Subcutaneous abdominal adipose tissue (tissue), 5 donors: ENCODE measurements at regions not wholly inside any gene's neighbourhood (a gene's known extent, or its start where the extent isn't known, plus 50 kb on each side); places are given as distances from the start of the nearest gene placed in this dataset.
A peak's percentile ranks its signal among the peaks of the same experiment; 100 is the strongest.

Experiments used
- H3K27ac ChIP-seq: one replicate; pipeline ENCODE4 v1.7.0; 2013; ENCODE audit warnings: low read depth, mild to moderate bottlenecking, inconsistent platforms, low read length, moderate library complexity
- H3K27me3 ChIP-seq, 5 donors: one replicate each; pipeline ENCODE4 v1.7.0; 2013; ENCODE audit warnings: low read length in 5 of 5, inconsistent platforms in 1 of 5; ENCODE audit not compliant: control insufficient read depth in 5 of 5, insufficient read depth in 4 of 5
- H3K36me3 ChIP-seq, 5 donors: one replicate each; pipeline ENCODE4 v1.7.0; 2013; ENCODE audit warnings: low read length in 5 of 5; ENCODE audit not compliant: control insufficient read depth in 5 of 5, insufficient read depth in 5 of 5
- H3K4me1 ChIP-seq, 5 donors: one replicate each; pipeline ENCODE4 v1.7.0; 2013; ENCODE audit warnings: low read length in 5 of 5, mild to moderate bottlenecking in 3 of 5, moderate library complexity in 1 of 5; ENCODE audit not compliant: control insufficient read depth in 5 of 5, insufficient read depth in 5 of 5
- H3K4me3 ChIP-seq, 5 donors: one replicate each; pipeline ENCODE4 v1.7.0; 2013; ENCODE audit warnings: low read length in 5 of 5, low read depth in 1 of 5
- H3K9ac ChIP-seq, 5 donors: one replicate each; pipeline ENCODE4 v1.7.0; 2013; ENCODE audit warnings: low read length in 5 of 5, mild to moderate bottlenecking in 4 of 5, moderate library complexity in 3 of 5
- H3K9me3 ChIP-seq, 5 donors: one replicate each; pipeline ENCODE4 v1.7.0; 2013; ENCODE audit warnings: low read length in 5 of 5; ENCODE audit not compliant: control insufficient read depth in 5 of 5
- donor health status: healthy.
- donor health status: healthy.
- donor health status: healthy.
- donor health status: healthy.
- donor health status: healthy.

- Histone ChIP-seq H3K36me3 (no peaks in the 10 kb centered on the region), H3K27me3 (no peaks in the 10 kb centered on the region), H3K4me3 (no peak overlapping the region), H3K27ac (no peak overlapping the region), H3K4me1 (no peaks in the 10 kb centered on the region), H3K9me3 (no peaks in the 10 kb centered on the region), H3K9ac (no peak overlapping the region)
Measured at GRCh38 chr1:72704841-72705477, 422.6 kb upstream of the NEGR1 start.

- Histone ChIP-seq H3K9ac (no peak overlapping the region), H3K27ac (no peak overlapping the region), H3K27me3 (no peaks in the 10 kb centered on the region), H3K9me3 (peaks cover 0 to 22% (median 10%) of the 10 kb centered on the region in 5 donors), H3K4me3 (no peak overlapping the region), H3K36me3 (no peaks in the 10 kb centered on the region), H3K4me1 (no peaks in the 10 kb centered on the region)
Measured at GRCh38 chr1:72697410-72697809, 415.1 kb upstream of the NEGR1 start.

- peak overlapping the region in 1 of 5 donors; percentile 9 for H3K4me3 ChIP-seq
- no peaks in the 10 kb centered on the region for H3K36me3 ChIP-seq
- H3K27ac ChIP-seq: no peak overlapping the region
- H3K27me3 ChIP-seq: no peaks in the 10 kb centered on the region
- H3K4me1 ChIP-seq: no peaks in the 10 kb centered on the region
- peaks cover 0 to 46% (median 13%) of the 10 kb centered on the region in 5 donors for H3K9me3 ChIP-seq
- H3K9ac ChIP-seq: no peak overlapping the region
Measured at GRCh38 chr1:72693899-72694298, 411.6 kb upstream of the NEGR1 start.

GRCh38 chr1:72693376-72693775 lies 411.0 kb upstream of the NEGR1 start:
- no peaks in the 10 kb centered on the region for H3K27me3 ChIP-seq
- no peak overlapping the region for H3K27ac ChIP-seq
- no peaks in the 10 kb centered on the region for H3K36me3 ChIP-seq
- peaks cover 0 to 49% (median 13%) of the 10 kb centered on the region in 5 donors for H3K9me3 ChIP-seq
- H3K9ac ChIP-seq: no peak overlapping the region
- H3K4me1 ChIP-seq: no peaks in the 10 kb centered on the region
- H3K4me3 ChIP-seq: no peak overlapping the region

- H3K4me1 ChIP-seq: no peaks in the 10 kb centered on the region
- H3K27ac ChIP-seq: no peak overlapping the region
- H3K9ac ChIP-seq: no peak overlapping the region
- H3K27me3 ChIP-seq: no peaks in the 10 kb centered on the region
- H3K9me3 ChIP-seq: peaks cover 0 to 52% (median 13%) of the 10 kb centered on the region in 5 donors
- H3K4me3 ChIP-seq: peak overlapping the region in 1 of 5 donors; percentile 3
- H3K36me3 ChIP-seq: no peaks in the 10 kb centered on the region
Measured at GRCh38 chr1:72690871-72691270, 408.5 kb upstream of the NEGR1 start.

GRCh38 chr1:72678683-72679082 lies 396.3 kb upstream of the NEGR1 start:
- peaks cover 0 to 3% (median 0%) of the 10 kb centered on the region in 5 donors for H3K9me3 ChIP-seq
- no peaks in the 10 kb centered on the region for H3K36me3 ChIP-seq
- no peak overlapping the region for H3K4me3 ChIP-seq
- no peaks in the 10 kb centered on the region for H3K4me1 ChIP-seq
- H3K27ac ChIP-seq: no peak overlapping the region
- H3K9ac ChIP-seq: no peak overlapping the region
- no peaks in the 10 kb centered on the region for H3K27me3 ChIP-seq

GRCh38 chr1:72670902-72671301 lies 388.6 kb upstream of the NEGR1 start:
- Histone ChIP-seq H3K27ac (no peak overlapping the region), H3K27me3 (no peaks in the 10 kb centered on the region), H3K9ac (no peak overlapping the region), H3K4me3 (no peak overlapping the region), H3K9me3 (no peaks in the 10 kb centered on the region), H3K4me1 (no peaks in the 10 kb centered on the region), H3K36me3 (no peaks in the 10 kb centered on the region)

GRCh38 chr1:72662918-72663317 lies 380.6 kb upstream of the NEGR1 start:
- no peaks in the 10 kb centered on the region for H3K27me3 ChIP-seq
- H3K4me1 ChIP-seq: no peaks in the 10 kb centered on the region
- H3K4me3 ChIP-seq: no peak overlapping the region
- H3K9me3 ChIP-seq: no peaks in the 10 kb centered on the region
- H3K9ac ChIP-seq: no peak overlapping the region
- H3K27ac ChIP-seq: no peak overlapping the region
- no peaks in the 10 kb centered on the region for H3K36me3 ChIP-seq

- Histone ChIP-seq H3K36me3 (no peaks in the 10 kb centered on the region), H3K4me3 (no peak overlapping the region), H3K27me3 (no peaks in the 10 kb centered on the region), H3K27ac (no peak overlapping the region), H3K9ac (no peak overlapping the region), H3K4me1 (peaks cover 0 to 2% (median 0%) of the 10 kb centered on the region in 5 donors), H3K9me3 (no peaks in the 10 kb centered on the region)
Measured at GRCh38 chr1:72650843-72651435, 368.6 kb upstream of the NEGR1 start.

- Histone ChIP-seq H3K4me1 (peaks cover 0 to 2% (median 0%) of the 10 kb centered on the region in 5 donors), H3K9me3 (no peaks in the 10 kb centered on the region), H3K4me3 (no peak overlapping the region), H3K27me3 (no peaks in the 10 kb centered on the region), H3K36me3 (no peaks in the 10 kb centered on the region), H3K27ac (no peak overlapping the region), H3K9ac (no peak overlapping the region)
Measured at GRCh38 chr1:72649991-72650390, 367.7 kb upstream of the NEGR1 start.
